Suppressor macrophage treated with lipopolysaccharide for 1 hour (primary cell): ENCODE measurements at regions not wholly inside any gene's neighbourhood (a gene's known extent, or its start where the extent isn't known, plus 50 kb on each side); places are given as distances from the start of the nearest gene placed in this dataset.
"Not testable (repeated sequence)": the region's sequence is repeated elsewhere in the genome, so short reads cannot be mapped to it uniquely, and the experiment has no call there.

Source experiments
- DNase-seq, 3 donors: peaks; one replicate each; pipeline ENCODE4 v3.0.0-alpha.2; 2020 to 2022

DNA sequence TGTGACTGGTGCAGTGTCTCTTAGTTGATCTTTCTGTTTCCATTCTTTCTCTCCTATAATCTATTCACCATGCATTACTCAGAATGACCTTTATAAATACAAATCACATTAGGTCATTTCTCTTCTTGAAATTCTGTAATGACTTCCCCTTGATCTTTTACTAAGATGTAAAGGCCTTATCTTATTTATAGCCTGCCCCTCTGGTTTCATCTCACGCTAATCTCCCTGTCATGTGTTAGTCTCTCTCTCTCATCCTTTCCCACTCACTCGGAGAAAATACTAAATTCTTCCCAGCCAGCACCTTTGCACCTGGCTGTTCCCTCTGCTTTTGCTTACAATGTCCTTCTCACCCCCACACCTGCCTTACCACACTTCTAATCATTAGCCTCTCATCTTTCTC, 530.8 kb downstream of the ADCYAP1 start:
- no peak for DNase-seq

GRCh38 chr18:1436199-1436598, 531.5 kb downstream of the ADCYAP1 start:
- DNase-seq = no peak

GRCh38 chr18:1438458-1438910, 533.8 kb downstream of the ADCYAP1 start:
- peak in 1 of 3 donors; percentile 11 for DNase-seq

DNA sequence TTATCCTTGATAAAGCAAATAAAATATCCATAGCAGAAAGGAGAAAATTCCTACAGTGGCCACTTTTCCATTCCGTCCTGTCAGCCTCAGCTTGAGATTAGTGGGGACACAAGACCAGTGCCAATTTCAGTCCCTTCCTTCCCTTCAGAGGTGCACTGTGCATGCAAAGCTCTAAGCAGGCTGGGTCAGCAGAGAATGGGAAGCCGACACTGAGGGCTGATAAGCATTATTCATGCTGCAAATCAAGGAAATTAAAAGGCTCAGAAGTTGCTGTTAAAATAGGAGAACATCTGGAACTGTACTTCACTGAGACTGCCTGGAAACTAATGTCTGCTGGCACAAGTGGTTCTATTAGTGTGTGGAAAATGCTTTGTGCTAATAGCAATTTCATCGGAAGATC, 534.3 kb downstream of the ADCYAP1 start:
- DNase-seq = no peak

DNA sequence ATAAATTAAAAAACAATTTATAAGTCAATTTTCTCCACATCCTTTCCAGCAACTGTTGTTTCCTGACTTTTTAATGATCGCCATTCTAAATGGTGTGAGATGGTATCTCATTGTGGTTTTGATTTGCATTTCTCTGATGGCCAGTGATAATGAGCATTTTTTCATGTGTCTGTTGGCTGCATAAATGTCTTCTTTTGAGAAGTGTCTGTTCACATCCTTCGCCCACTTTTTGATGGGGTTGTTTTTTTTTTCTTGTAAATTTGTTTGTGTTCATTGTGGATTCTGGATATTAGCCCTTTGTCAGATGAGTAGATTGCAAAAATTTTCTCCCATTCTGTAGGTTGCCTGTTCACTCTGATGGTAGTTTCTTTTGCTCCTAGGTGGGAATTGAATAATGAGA, 539.4 kb downstream of the ADCYAP1 start:
- not testable (repeated sequence) for DNase-seq

- DNase-seq = no peak
These were observed 542.1 kb downstream of the ADCYAP1 start for GRCh38 chr18:1446765-1447164.

- no peak for DNase-seq
These were observed 548.1 kb downstream of the ADCYAP1 start for GRCh38 chr18:1452821-1453220.

- DNase-seq = no peak
These were observed 550.9 kb downstream of the ADCYAP1 start for GRCh38 chr18:1455605-1456004.

GRCh38 chr18:1458547-1458946, 553.9 kb downstream of the ADCYAP1 start:
- no peak for DNase-seq

- no peak for DNase-seq
These were observed 559.3 kb downstream of the ADCYAP1 start for GRCh38 chr18:1463981-1464380.

DNA sequence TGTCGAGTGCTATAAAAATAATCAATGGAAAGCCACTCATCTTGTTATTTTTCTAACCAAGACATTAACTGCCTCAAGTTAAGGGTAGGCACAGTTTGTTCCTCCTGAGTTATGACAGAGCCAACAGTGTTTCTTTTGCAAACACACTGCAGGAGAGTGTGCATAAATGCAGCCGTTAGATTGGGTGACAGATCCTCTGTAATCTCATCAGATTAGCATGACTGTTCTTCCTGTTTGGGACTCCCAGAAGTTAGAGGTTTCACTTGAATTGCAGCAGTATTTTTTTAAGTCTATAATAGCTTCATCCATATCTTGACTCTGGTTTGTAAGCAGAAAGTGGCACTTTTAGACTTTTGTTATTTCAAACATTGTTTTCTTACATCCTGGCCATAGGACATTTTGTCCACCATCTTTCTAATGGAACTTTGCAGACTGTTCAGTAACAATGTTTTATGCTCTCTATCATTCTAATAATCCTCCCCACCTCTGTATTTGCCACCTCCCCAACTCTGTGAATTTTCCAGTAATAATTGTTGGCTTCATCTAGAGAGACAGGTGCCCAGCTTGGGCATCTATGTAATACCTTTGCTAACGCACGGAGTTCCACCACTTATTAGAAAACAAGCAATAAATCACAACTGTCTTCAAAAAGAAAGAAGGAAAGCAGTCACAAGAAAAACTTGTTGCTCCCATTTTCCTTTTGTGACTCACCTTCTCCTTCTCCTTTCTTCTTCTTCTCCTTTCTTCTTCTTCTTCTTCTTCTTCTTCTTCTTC, 560.0 kb downstream of the ADCYAP1 start:
- DNase-seq = no peak

GRCh38 chr18:1466035-1466434, 561.4 kb downstream of the ADCYAP1 start:
- no peak for DNase-seq

DNA sequence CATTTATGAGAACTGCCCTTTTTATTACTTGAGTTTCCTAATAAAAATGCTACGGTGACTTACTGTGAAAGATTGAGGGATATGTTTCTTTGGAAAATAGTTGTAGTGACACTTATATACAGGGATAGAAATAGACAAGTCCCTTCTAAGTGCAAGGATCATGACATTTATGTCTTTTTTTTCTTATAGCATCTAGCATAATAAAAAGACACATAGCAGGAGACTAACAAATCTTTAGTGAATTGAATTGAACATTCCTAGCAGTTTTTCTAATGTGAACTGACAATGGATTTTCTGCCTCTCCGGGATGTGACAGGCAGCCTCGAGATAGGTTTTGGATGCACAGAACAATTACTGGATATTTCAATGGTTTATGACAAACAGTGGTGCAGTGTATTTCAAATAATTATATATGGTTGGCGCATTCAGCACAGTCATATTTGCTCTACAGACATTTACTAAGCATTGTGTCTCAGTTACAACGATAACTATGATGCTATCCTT, 562.8 kb downstream of the ADCYAP1 start:
- DNase-seq = no peak

GRCh38 chr18:1468550-1468949, 563.9 kb downstream of the ADCYAP1 start:
- DNase-seq = no peak

DNA sequence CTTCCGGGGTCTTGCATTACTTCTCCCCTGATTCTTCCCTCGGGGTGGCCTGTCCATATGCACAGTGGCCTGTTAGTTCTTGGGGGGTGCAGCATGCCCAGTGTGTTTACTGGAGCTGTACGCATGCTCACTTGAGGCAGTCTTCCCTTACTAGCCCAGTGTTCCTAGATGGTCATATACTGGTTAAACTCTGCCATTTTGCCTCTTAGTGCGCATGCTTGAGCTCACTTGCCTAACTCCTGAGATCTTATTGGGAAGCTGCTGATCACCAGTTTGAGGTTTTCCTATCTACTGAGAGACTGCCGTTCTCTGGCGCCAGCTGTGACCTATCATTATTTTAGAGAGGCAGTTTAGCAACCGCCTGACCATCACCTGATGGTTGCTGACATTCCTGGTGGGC, 571.2 kb downstream of the ADCYAP1 start:
- no peak for DNase-seq

- no peak for DNase-seq
These were observed 575.6 kb downstream of the ADCYAP1 start for GRCh38 chr18:1480309-1480708.

GRCh38 chr18:1481577-1481976, 576.9 kb downstream of the ADCYAP1 start:
- DNase-seq = no peak

- DNase-seq = no peak
These were observed 578.7 kb downstream of the ADCYAP1 start for GRCh38 chr18:1483385-1483784.

DNA sequence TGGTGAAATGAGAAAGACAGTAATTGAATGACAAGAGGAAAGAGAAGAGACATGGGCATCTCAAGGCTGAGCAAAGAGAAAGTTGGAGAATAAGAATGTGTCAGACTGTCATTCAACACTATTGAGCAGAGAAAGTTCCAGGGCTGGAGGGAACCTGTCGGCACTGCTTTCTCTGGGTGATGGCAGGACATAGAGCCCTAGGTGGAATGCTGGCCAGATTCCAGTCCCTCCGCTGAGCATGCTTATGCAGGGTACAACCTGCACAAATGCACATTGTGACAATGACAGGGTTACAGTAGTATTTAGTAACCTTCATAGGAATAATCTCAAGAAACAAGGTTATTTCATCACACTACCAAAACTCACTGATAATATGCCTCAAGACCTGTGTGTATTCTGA, 582.8 kb downstream of the ADCYAP1 start:
- no peak for DNase-seq

- DNase-seq = no peak
These were observed 583.7 kb downstream of the ADCYAP1 start for GRCh38 chr18:1488394-1488793.

DNA sequence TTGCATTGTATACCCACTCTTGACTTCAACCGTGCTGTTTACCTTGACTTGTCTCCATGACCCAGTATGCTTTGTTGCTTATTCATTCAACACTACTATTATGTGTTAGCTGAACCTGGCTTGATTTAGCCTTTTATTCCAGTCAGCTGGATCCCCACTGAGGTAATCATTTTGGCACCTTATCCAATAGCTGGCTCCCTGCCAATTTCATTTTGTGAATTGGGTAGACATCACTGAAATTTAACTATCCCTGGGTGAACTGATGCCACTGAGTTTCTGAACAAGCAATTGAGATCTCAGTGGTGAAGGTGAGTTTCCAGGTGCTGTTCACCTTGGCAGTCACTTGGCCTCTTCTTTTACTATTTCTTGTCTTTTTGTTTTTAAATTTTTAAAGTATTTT, 584.3 kb downstream of the ADCYAP1 start:
- DNase-seq = no peak

GRCh38 chr18:1495387-1495786, 590.7 kb downstream of the ADCYAP1 start:
- DNase-seq = no peak

GRCh38 chr18:1496096-1496495, 591.4 kb downstream of the ADCYAP1 start:
- DNase-seq = no peak

DNA sequence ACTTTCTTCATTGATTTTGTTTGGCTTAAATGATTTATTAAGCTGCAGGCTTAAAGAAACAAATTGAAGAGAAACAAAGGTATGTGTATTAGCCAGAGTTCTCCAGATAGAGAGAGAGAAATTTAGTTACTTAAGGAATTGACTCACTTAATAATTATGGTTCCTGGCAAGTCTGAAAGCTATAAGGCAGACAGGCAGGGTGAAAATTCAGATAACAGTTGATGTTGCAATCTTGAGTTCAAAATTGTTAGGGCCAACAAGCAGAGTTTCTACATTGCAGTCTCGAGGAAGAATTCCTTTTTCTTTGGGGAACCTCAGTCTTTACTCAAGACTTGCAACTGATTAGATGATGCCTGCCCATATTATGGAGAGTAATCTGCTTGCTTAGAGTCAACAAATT, 593.5 kb downstream of the ADCYAP1 start:
- DNase-seq = no peak

- DNase-seq = no peak
These were observed 594.6 kb downstream of the ADCYAP1 start for GRCh38 chr18:1499265-1499664.
